ACC112 (cell line): ENCODE measurements at regions not wholly inside any gene's neighbourhood (a gene's known extent, or its start where the extent isn't known, plus 50 kb on each side); places are given as distances from the start of the nearest gene placed in this dataset.

ENCODE experiments used
- H2AFZ ChIP-seq: fragments of 200-600 bp; sonication (generic); one replicate; pipeline ENCODE4 v1.6.0; 2017; ENCODE audit warnings: antibody characterized with exemption, low read length; ENCODE audit not compliant: unreplicated experiment
- H3K27ac ChIP-seq: fragments of 200-600 bp; sonication (generic); 2 replicates; pipeline ENCODE4 v1.5.1; 2014; ENCODE audit warnings: low read depth, mild to moderate bottlenecking, antibody characterized with exemption, low read length, moderate library complexity
- H3K27me3 ChIP-seq: fragments of 200-600 bp; sonication (generic); 2 replicates; pipeline ENCODE4 v1.6.1; 2014; ENCODE audit warnings: mild to moderate bottlenecking, antibody characterized with exemption, low read length, moderate library complexity, mixed read lengths; ENCODE audit not compliant: insufficient read depth
- H3K36me3 ChIP-seq: fragments of 200-600 bp; sonication (generic); 2 replicates; pipeline ENCODE4 v1.6.1; 2016; ENCODE audit warnings: mild to moderate bottlenecking, antibody characterized with exemption, low read length, moderate library complexity, mixed read lengths; ENCODE audit not compliant: insufficient read depth
- H3K4me1 ChIP-seq: fragments of 200-600 bp; sonication (generic); one replicate; pipeline ENCODE4 v1.6.1; 2016; ENCODE audit warnings: low read length, mixed read lengths; ENCODE audit not compliant: insufficient read depth, unreplicated experiment, control insufficient read depth
- H3K4me3 ChIP-seq: fragments of 200-600 bp; sonication (generic); 2 replicates; pipeline ENCODE4 v1.5.1; 2014; ENCODE audit warnings: mild to moderate bottlenecking, low read depth, low read length
- H3K79me2 ChIP-seq: fragments of 200-600 bp; sonication (generic); one replicate; pipeline ENCODE4 v1.6.0; 2016; ENCODE audit warnings: low read length; ENCODE audit not compliant: control insufficient read depth, unreplicated experiment, insufficient read depth

GRCh38 chr11:95500466-95500865, 269.5 kb upstream of the SESN3 start:
- no peak overlapping the region for H3K27ac ChIP-seq
- no peaks in the 10 kb centered on the region for H3K36me3 ChIP-seq
- no peak overlapping the region for H2AFZ ChIP-seq
- no peak overlapping the region for H3K4me3 ChIP-seq
- H3K4me1 ChIP-seq = peaks cover 5% of the 10 kb centered on the region
- no peaks in the 10 kb centered on the region for H3K79me2 ChIP-seq
- H3K27me3 ChIP-seq = peaks cover 5% of the 10 kb centered on the region; the same call in 1 of the 2 replicates

GRCh38 chr11:95499516-95500135, 268.6 kb upstream of the SESN3 start:
- H3K79me2 ChIP-seq = no peaks in the 10 kb centered on the region
- no peak overlapping the region for H3K4me3 ChIP-seq
- H3K36me3 ChIP-seq = no peaks in the 10 kb centered on the region
- no peak overlapping the region for H2AFZ ChIP-seq
- H3K27ac ChIP-seq = no peak overlapping the region
- H3K4me1 ChIP-seq = peaks cover 5% of the 10 kb centered on the region
- H3K27me3 ChIP-seq = peaks cover 5% of the 10 kb centered on the region; the same call in 1 of the 2 replicates

- Histone ChIP-seq H3K4me1 (peaks cover 5% of the 10 kb centered on the region), H2AFZ (no peak overlapping the region), H3K36me3 (no peaks in the 10 kb centered on the region), H3K4me3 (no peak overlapping the region), H3K79me2 (no peaks in the 10 kb centered on the region), H3K27ac (no peak overlapping the region), H3K27me3 (0 out of 2 replicates have a peak, but pooled peaks cover under 1% of the 10 kb centered on the region)
These were observed 267.9 kb upstream of the SESN3 start for GRCh38 chr11:95498722-95499425.

- Histone ChIP-seq H3K27ac (no peak overlapping the region), H3K27me3 (no peaks in the 10 kb centered on the region), H3K4me1 (peaks cover 5% of the 10 kb centered on the region), H3K4me3 (no peak overlapping the region), H3K79me2 (no peaks in the 10 kb centered on the region), H2AFZ (no peak overlapping the region), H3K36me3 (no peaks in the 10 kb centered on the region)
These were observed 265.9 kb upstream of the SESN3 start for GRCh38 chr11:95496901-95497300.

- no peak overlapping the region for H3K27ac ChIP-seq
These were observed 264.7 kb upstream of the SESN3 start for GRCh38 chr11:95495706-95496105.

GRCh38 chr11:95494856-95495255, 263.9 kb upstream of the SESN3 start:
- H3K4me1 ChIP-seq = peaks cover 5% of the 10 kb centered on the region
- H3K4me3 ChIP-seq = no peak overlapping the region

More at GRCh38 chr11:95495706-95496105, 264.7 kb upstream of the SESN3 start:
- H3K27me3 ChIP-seq = 0 out of 2 replicates have a peak, but pooled peaks cover 4% of the 10 kb centered on the region
- peaks cover 5% of the 10 kb centered on the region for H3K4me1 ChIP-seq
- H2AFZ ChIP-seq = no peak overlapping the region
- H3K36me3 ChIP-seq = no peaks in the 10 kb centered on the region
- H3K79me2 ChIP-seq = no peaks in the 10 kb centered on the region
- no peak overlapping the region for H3K4me3 ChIP-seq

GRCh38 chr11:95494167-95494566, 263.2 kb upstream of the SESN3 start:
- H3K4me3 ChIP-seq = no peak overlapping the region
- no peaks in the 10 kb centered on the region for H3K36me3 ChIP-seq
- no peak overlapping the region for H2AFZ ChIP-seq
- H3K79me2 ChIP-seq = no peaks in the 10 kb centered on the region
- peaks cover 2% of the 10 kb centered on the region for H3K4me1 ChIP-seq
- no peak overlapping the region for H3K27ac ChIP-seq
- H3K27me3 ChIP-seq = 0 out of 2 replicates have a peak, but pooled peaks cover 4% of the 10 kb centered on the region

More at GRCh38 chr11:95494856-95495255, 263.9 kb upstream of the SESN3 start:
- Histone ChIP-seq H3K36me3 (no peaks in the 10 kb centered on the region), H3K79me2 (no peaks in the 10 kb centered on the region), H3K27ac (no peak overlapping the region), H2AFZ (no peak overlapping the region), H3K27me3 (0 out of 2 replicates have a peak, but pooled peaks cover 4% of the 10 kb centered on the region)

GRCh38 chr11:95490625-95491024, 259.6 kb upstream of the SESN3 start:
- H3K4me1 ChIP-seq = no peaks in the 10 kb centered on the region
- H3K79me2 ChIP-seq = no peaks in the 10 kb centered on the region
- peaks cover 10% of the 10 kb centered on the region; the same call in 1 of the 2 replicates for H3K27me3 ChIP-seq
- no peak overlapping the region for H2AFZ ChIP-seq
- H3K36me3 ChIP-seq = no peaks in the 10 kb centered on the region
- H3K27ac ChIP-seq = no peak overlapping the region
- no peak overlapping the region for H3K4me3 ChIP-seq

- Histone ChIP-seq H3K4me3 (no peak overlapping the region), H3K27ac (no peak overlapping the region), H3K4me1 (no peaks in the 10 kb centered on the region), H3K27me3 (peaks cover 10% of the 10 kb centered on the region; the same call in 1 of the 2 replicates), H3K79me2 (no peaks in the 10 kb centered on the region), H3K36me3 (no peaks in the 10 kb centered on the region), H2AFZ (no peak overlapping the region)
These were observed 256.9 kb upstream of the SESN3 start for GRCh38 chr11:95487938-95488337.

- Histone ChIP-seq H3K36me3 (no peaks in the 10 kb centered on the region), H3K27ac (no peak overlapping the region), H3K27me3 (peaks cover 10% of the 10 kb centered on the region; the same call in 1 of the 2 replicates), H3K79me2 (no peaks in the 10 kb centered on the region), H3K4me1 (no peaks in the 10 kb centered on the region), H3K4me3 (no peak overlapping the region), H2AFZ (no peak overlapping the region)
These were observed 256.4 kb upstream of the SESN3 start for GRCh38 chr11:95487391-95487790.

- H3K27me3 ChIP-seq = peaks cover 10% of the 10 kb centered on the region; the same call in 1 of the 2 replicates
- no peak overlapping the region for H2AFZ ChIP-seq
- no peaks in the 10 kb centered on the region for H3K36me3 ChIP-seq
- H3K79me2 ChIP-seq = no peaks in the 10 kb centered on the region
- H3K4me3 ChIP-seq = no peak overlapping the region
- H3K27ac ChIP-seq = no peak overlapping the region
- H3K4me1 ChIP-seq = no peaks in the 10 kb centered on the region
These were observed 256.0 kb upstream of the SESN3 start for GRCh38 chr11:95486979-95487378.
